ENCODE measurements at regions not wholly inside any gene's neighbourhood (a gene's known extent, or its start where the extent isn't known, plus 50 kb on each side); places are given as distances from the start of the nearest gene placed in this dataset.
"Not testable (repeated sequence)": the region's sequence is repeated elsewhere in the genome, so short reads cannot be mapped to it uniquely, and the experiment has no call there.

GRCh38 chr10:9230625-9231024 lies 1176.1 kb downstream of the GATA3 start:
- DNase-seq (ENCODE audit: low read depth in 2 of 3, low spot score in 1 of 3): no peak

- no peak for DNase-seq (ENCODE audit: low read depth in 2 of 3, low spot score in 1 of 3)
These were observed 1179.7 kb downstream of the GATA3 start for GRCh38 chr10:9234191-9234590.

GRCh38 chr10:9238041-9238440 lies 1183.6 kb downstream of the GATA3 start:
- DNase-seq (ENCODE audit: low read depth in 2 of 3, low spot score in 1 of 3): no peak

GRCh38 chr10:9239298-9239697 lies 1184.8 kb downstream of the GATA3 start:
- DNase-seq (ENCODE audit: low read depth in 2 of 3, low spot score in 1 of 3): no peak

GRCh38 chr10:9243941-9244411 lies 1189.5 kb downstream of the GATA3 start:
- DNase-seq (ENCODE audit: low read depth in 2 of 3, low spot score in 1 of 3): no peak

GRCh38 chr10:9244864-9245263 lies 1190.4 kb downstream of the GATA3 start:
- no peak for DNase-seq (ENCODE audit: low read depth in 2 of 3, low spot score in 1 of 3)

GRCh38 chr10:9253121-9253520 lies 1198.6 kb downstream of the GATA3 start:
- no peak for DNase-seq (ENCODE audit: low read depth in 2 of 3, low spot score in 1 of 3)

GRCh38 chr10:9254353-9254752 lies 1199.9 kb downstream of the GATA3 start:
- DNase-seq (ENCODE audit: low read depth in 2 of 3, low spot score in 1 of 3): no peak

GRCh38 chr10:9260690-9261089 lies 1206.2 kb downstream of the GATA3 start:
- no peak for DNase-seq (ENCODE audit: low read depth in 2 of 3, low spot score in 1 of 3)

GRCh38 chr10:9262770-9263169 lies 1208.3 kb downstream of the GATA3 start:
- no peak for DNase-seq (ENCODE audit: low read depth in 2 of 3, low spot score in 1 of 3)

- no peak for DNase-seq (ENCODE audit: low read depth in 2 of 3, low spot score in 1 of 3)
These were observed 1213.7 kb downstream of the GATA3 start for GRCh38 chr10:9268176-9268575.

GRCh38 chr10:9273126-9273833 lies 1218.8 kb downstream of the GATA3 start:
- DNase-seq (ENCODE audit: low read depth in 2 of 3, low spot score in 1 of 3): not testable (repeated sequence)

GRCh38 chr10:9274206-9274755 lies 1219.8 kb downstream of the GATA3 start:
- DNase-seq (ENCODE audit: low read depth in 2 of 3, low spot score in 1 of 3): no peak

- no peak for DNase-seq (ENCODE audit: low read depth in 2 of 3, low spot score in 1 of 3)
These were observed 1221.4 kb downstream of the GATA3 start for GRCh38 chr10:9275861-9276260.

- no peak for DNase-seq (ENCODE audit: low read depth in 2 of 3, low spot score in 1 of 3)
These were observed 1231.2 kb downstream of the GATA3 start for GRCh38 chr10:9285690-9286089.

GRCh38 chr10:9289811-9290210 lies 1235.3 kb downstream of the GATA3 start:
- DNase-seq (ENCODE audit: low read depth in 2 of 3, low spot score in 1 of 3): no peak

- no peak for DNase-seq (ENCODE audit: low read depth in 2 of 3, low spot score in 1 of 3)
These were observed 1236.6 kb downstream of the GATA3 start for GRCh38 chr10:9291081-9291480.

GRCh38 chr10:9294132-9294663 lies 1239.7 kb downstream of the GATA3 start:
- no peak for DNase-seq (ENCODE audit: low read depth in 2 of 3, low spot score in 1 of 3)

GRCh38 chr10:9294865-9295264 lies 1240.4 kb downstream of the GATA3 start:
- no peak for DNase-seq (ENCODE audit: low read depth in 2 of 3, low spot score in 1 of 3)

GRCh38 chr10:9296190-9296589 lies 1241.7 kb downstream of the GATA3 start:
- DNase-seq (ENCODE audit: low read depth in 2 of 3, low spot score in 1 of 3): no peak

GRCh38 chr10:9297580-9297979 lies 1243.1 kb downstream of the GATA3 start:
- DNase-seq (ENCODE audit: low read depth in 2 of 3, low spot score in 1 of 3): no peak

- DNase-seq (ENCODE audit: low read depth in 2 of 3, low spot score in 1 of 3): no peak
These were observed 1245.5 kb downstream of the GATA3 start for GRCh38 chr10:9299966-9300365.

- DNase-seq (ENCODE audit: low read depth in 2 of 3, low spot score in 1 of 3): no peak
These were observed 1246.7 kb downstream of the GATA3 start for GRCh38 chr10:9301148-9301547.

Measured in stimulated activated CD4-positive, alpha-beta T cell treated with anti-CD3 and anti-CD28 coated beads, Interleukin-12 subunit alpha, Interleukin-12 subunit beta, amount 100 ng/mL, for 48 hours (primary cell).